Activated CD4-positive, alpha-beta memory T cell treated with anti-CD3 and anti-CD28 coated beads, Interleukin-2, amount 10 ng/mL, durations not matched to agents 7 days and 5 days (primary cell): ENCODE measurements at regions not wholly inside any gene's neighbourhood (a gene's known extent, or its start where the extent isn't known, plus 50 kb on each side); places are given as distances from the start of the nearest gene placed in this dataset.

Experiments
- CTCF ChIA-PET: fragments of 350-600 bp; sonication (Branson Sonifier 250); formaldehyde crosslinking; loops from one replicate; lab custom pipeline; 2021; ENCODE audit warnings: antibody characterized with exemption, inconsistent platforms; lab: Charles Lee
- POLR2A ChIA-PET: fragments of 350-600 bp; sonication (Branson Sonifier 250); formaldehyde crosslinking; loops from one replicate; lab custom pipeline; 2021; ENCODE audit warnings: antibody characterized with exemption; lab: Charles Lee
- DNase-seq: peaks from one replicate; pipeline ENCODE4 v3.0.0-alpha.2; 2020
- H3K27ac Mint-ChIP-seq: one replicate; pipeline ENCODE4 v1.8.0; 2021; ENCODE audit warnings: mild to moderate bottlenecking, mixed read lengths
- H3K27me3 Mint-ChIP-seq: one replicate; pipeline ENCODE4 v1.8.0; 2021; ENCODE audit warnings: mixed read lengths
- H3K36me3 Mint-ChIP-seq: one replicate; pipeline ENCODE4 v1.8.0; 2021; ENCODE audit warnings: low read depth, mixed read lengths
- H3K4me1 Mint-ChIP-seq: one replicate; pipeline ENCODE4 v1.8.0; 2021; ENCODE audit warnings: mixed read lengths
- H3K4me3 Mint-ChIP-seq: one replicate; pipeline ENCODE4 v1.8.0; 2021; ENCODE audit warnings: mild to moderate bottlenecking, mixed read lengths
- H3K9me3 Mint-ChIP-seq: one replicate; pipeline ENCODE4 v1.8.0; 2021; ENCODE audit warnings: mixed read lengths

GRCh38 chr14:27013678-27014077 lies 415.8 kb upstream of the NOVA1 start:
- DNase-seq = no peak
- H3K4me1 Mint-ChIP-seq = no peaks in the 10 kb centered on the region
- H3K36me3 Mint-ChIP-seq = no peaks in the 10 kb centered on the region
- CTCF ChIA-PET = no interaction called here
- peaks cover 13% of the 10 kb centered on the region for H3K9me3 Mint-ChIP-seq
- POLR2A ChIA-PET = no interaction called here
- no peak overlapping the region for H3K27ac Mint-ChIP-seq
- H3K4me3 Mint-ChIP-seq = no peak overlapping the region
- H3K27me3 Mint-ChIP-seq = no peaks in the 10 kb centered on the region

- POLR2A ChIA-PET = no interaction called here
- H3K9me3 Mint-ChIP-seq = peaks cover 6% of the 10 kb centered on the region
Observed at GRCh38 chr14:27015065-27015464, 417.2 kb upstream of the NOVA1 start.

DNA sequence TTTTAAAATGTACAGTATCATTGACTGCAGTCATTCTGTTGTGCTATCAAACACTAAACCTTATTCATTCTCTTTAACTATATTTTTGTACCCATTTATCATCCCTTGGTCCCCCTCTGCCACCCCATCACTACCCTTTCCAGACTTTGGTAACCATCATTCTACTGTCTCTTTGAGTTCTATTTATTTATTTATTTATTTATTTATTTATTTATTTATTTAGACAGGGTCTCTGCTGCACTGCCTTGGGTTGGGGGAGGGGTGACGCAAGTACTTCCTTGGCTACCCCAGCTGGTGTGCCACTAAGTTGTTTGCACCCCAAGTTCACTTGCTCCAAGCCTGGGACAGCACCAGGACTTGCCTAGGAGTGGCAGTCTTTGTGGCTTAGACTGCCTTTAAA lies 427.8 kb upstream of the NOVA1 start:
- no peak overlapping the region for H3K27ac Mint-ChIP-seq
- ChIA-PET CTCF (no interaction called here), POLR2A (no interaction called here)
- no peaks in the 10 kb centered on the region for H3K27me3 Mint-ChIP-seq
- no peak for DNase-seq
- no peaks in the 10 kb centered on the region for H3K36me3 Mint-ChIP-seq
- no peaks in the 10 kb centered on the region for H3K4me1 Mint-ChIP-seq
- peaks cover 2% of the 10 kb centered on the region for H3K9me3 Mint-ChIP-seq
- no peak overlapping the region for H3K4me3 Mint-ChIP-seq

More at GRCh38 chr14:27015065-27015464, 417.2 kb upstream of the NOVA1 start:
- DNase-seq = no peak
- Mint-ChIP-seq H3K27ac (no peak overlapping the region), H3K4me3 (no peak overlapping the region), H3K4me1 (no peaks in the 10 kb centered on the region), H3K36me3 (no peaks in the 10 kb centered on the region), H3K27me3 (no peaks in the 10 kb centered on the region)
- CTCF ChIA-PET = no interaction called here

- H3K36me3 Mint-ChIP-seq = no peaks in the 10 kb centered on the region
- DNase-seq = no peak
- no peaks in the 10 kb centered on the region for H3K4me1 Mint-ChIP-seq
- H3K9me3 Mint-ChIP-seq = peaks cover 2% of the 10 kb centered on the region
- no peak overlapping the region for H3K27ac Mint-ChIP-seq
- no peaks in the 10 kb centered on the region for H3K27me3 Mint-ChIP-seq
- H3K4me3 Mint-ChIP-seq = no peak overlapping the region
- POLR2A ChIA-PET = no interaction called here
- CTCF ChIA-PET = no interaction called here
Observed at GRCh38 chr14:27026097-27026496, 428.3 kb upstream of the NOVA1 start.

- H3K27ac Mint-ChIP-seq = no peak overlapping the region
- ChIA-PET POLR2A (no interaction called here), CTCF (no interaction called here)
- peaks cover 9% of the 10 kb centered on the region for H3K9me3 Mint-ChIP-seq
- H3K4me3 Mint-ChIP-seq = no peak overlapping the region
- H3K36me3 Mint-ChIP-seq = no peaks in the 10 kb centered on the region
- H3K4me1 Mint-ChIP-seq = no peaks in the 10 kb centered on the region
- H3K27me3 Mint-ChIP-seq = no peaks in the 10 kb centered on the region
- DNase-seq = no peak
Observed at GRCh38 chr14:27040552-27040951, 442.7 kb upstream of the NOVA1 start.

- POLR2A ChIA-PET = no interaction called here
- Mint-ChIP-seq H3K4me1 (no peaks in the 10 kb centered on the region), H3K4me3 (no peak overlapping the region), H3K36me3 (no peaks in the 10 kb centered on the region), H3K9me3 (peaks cover 14% of the 10 kb centered on the region), H3K27ac (no peak overlapping the region), H3K27me3 (no peaks in the 10 kb centered on the region)
- CTCF ChIA-PET = no interaction called here
- DNase-seq = no peak
Observed at GRCh38 chr14:27049701-27050100, 451.9 kb upstream of the NOVA1 start.

GRCh38 chr14:27050208-27050607 lies 452.4 kb upstream of the NOVA1 start:
- CTCF ChIA-PET = no interaction called here
- no peak for DNase-seq
- Mint-ChIP-seq H3K27ac (no peak overlapping the region), H3K9me3 (peaks cover 14% of the 10 kb centered on the region), H3K27me3 (no peaks in the 10 kb centered on the region), H3K36me3 (no peaks in the 10 kb centered on the region), H3K4me1 (no peaks in the 10 kb centered on the region), H3K4me3 (no peak overlapping the region)
- POLR2A ChIA-PET = no interaction called here

GRCh38 chr14:27056586-27056985 lies 458.8 kb upstream of the NOVA1 start:
- no peak for DNase-seq
- CTCF ChIA-PET = no interaction called here
- H3K4me1 Mint-ChIP-seq = no peaks in the 10 kb centered on the region
- POLR2A ChIA-PET = no interaction called here
- H3K27ac Mint-ChIP-seq = no peak overlapping the region
- no peaks in the 10 kb centered on the region for H3K36me3 Mint-ChIP-seq
- H3K27me3 Mint-ChIP-seq = no peaks in the 10 kb centered on the region
- H3K9me3 Mint-ChIP-seq = peaks cover 11% of the 10 kb centered on the region
- H3K4me3 Mint-ChIP-seq = no peak overlapping the region

GRCh38 chr14:27061299-27061698 lies 463.5 kb upstream of the NOVA1 start:
- Mint-ChIP-seq H3K27me3 (no peaks in the 10 kb centered on the region), H3K4me3 (no peak overlapping the region), H3K27ac (no peak overlapping the region), H3K36me3 (no peaks in the 10 kb centered on the region), H3K4me1 (no peaks in the 10 kb centered on the region), H3K9me3 (peaks cover 10% of the 10 kb centered on the region)
- ChIA-PET CTCF (no interaction called here), POLR2A (no interaction called here)
- DNase-seq = no peak

- H3K9me3 Mint-ChIP-seq = peaks cover 13% of the 10 kb centered on the region
- H3K36me3 Mint-ChIP-seq = no peaks in the 10 kb centered on the region
- no peaks in the 10 kb centered on the region for H3K27me3 Mint-ChIP-seq
- H3K4me3 Mint-ChIP-seq = no peak overlapping the region
- DNase-seq = no peak
- no peaks in the 10 kb centered on the region for H3K4me1 Mint-ChIP-seq
- ChIA-PET CTCF (no interaction called here), POLR2A (no interaction called here)
- H3K27ac Mint-ChIP-seq = no peak overlapping the region
Observed at GRCh38 chr14:27063959-27064358, 466.1 kb upstream of the NOVA1 start.

- DNase-seq = no peak
- H3K36me3 Mint-ChIP-seq = no peaks in the 10 kb centered on the region
- H3K4me1 Mint-ChIP-seq = no peaks in the 10 kb centered on the region
- peaks cover 21% of the 10 kb centered on the region for H3K9me3 Mint-ChIP-seq
- H3K27ac Mint-ChIP-seq = no peak overlapping the region
- ChIA-PET CTCF (no interaction called here), POLR2A (no interaction called here)
- no peak overlapping the region for H3K4me3 Mint-ChIP-seq
- H3K27me3 Mint-ChIP-seq = no peaks in the 10 kb centered on the region
Observed at GRCh38 chr14:27065886-27066285, 468.1 kb upstream of the NOVA1 start.

- CTCF ChIA-PET = no interaction called here
- Mint-ChIP-seq H3K27ac (no peak overlapping the region), H3K36me3 (no peaks in the 10 kb centered on the region), H3K4me3 (no peak overlapping the region), H3K27me3 (no peaks in the 10 kb centered on the region), H3K9me3 (peaks cover 21% of the 10 kb centered on the region), H3K4me1 (no peaks in the 10 kb centered on the region)
- POLR2A ChIA-PET = no interaction called here
- DNase-seq = no peak
Observed at GRCh38 chr14:27067961-27068360, 470.1 kb upstream of the NOVA1 start.

- H3K4me3 Mint-ChIP-seq = no peak overlapping the region
- peaks cover 14% of the 10 kb centered on the region for H3K9me3 Mint-ChIP-seq
- H3K27ac Mint-ChIP-seq = no peak overlapping the region
Observed at GRCh38 chr14:27072589-27072988, 474.8 kb upstream of the NOVA1 start.

DNA sequence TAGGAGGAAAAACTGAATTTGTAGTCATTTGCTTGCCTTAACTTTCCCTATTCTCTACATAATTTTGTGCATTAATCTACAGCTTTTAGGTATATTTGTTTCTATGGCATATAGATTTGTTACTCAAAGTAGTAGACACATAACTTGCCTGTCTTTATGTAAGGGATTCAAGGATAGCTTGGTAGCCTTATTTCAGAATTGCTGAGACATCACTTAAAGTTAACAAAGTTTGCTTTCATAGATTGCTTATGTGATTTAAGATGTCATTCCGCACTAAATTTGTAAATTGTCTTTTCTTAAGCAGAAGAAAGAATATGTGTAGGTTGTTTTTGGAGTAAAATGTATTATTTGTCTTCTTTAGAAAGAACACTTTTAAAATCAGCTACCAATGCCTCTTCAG lies 477.7 kb upstream of the NOVA1 start:
- no peaks in the 10 kb centered on the region for H3K27me3 Mint-ChIP-seq
- H3K27ac Mint-ChIP-seq = no peak overlapping the region
- ChIA-PET CTCF (no interaction called here), POLR2A (no interaction called here)
- H3K36me3 Mint-ChIP-seq = no peaks in the 10 kb centered on the region
- H3K4me1 Mint-ChIP-seq = no peaks in the 10 kb centered on the region
- no peak overlapping the region for H3K4me3 Mint-ChIP-seq
- DNase-seq = no peak
- peaks cover 10% of the 10 kb centered on the region for H3K9me3 Mint-ChIP-seq

More at GRCh38 chr14:27072589-27072988, 474.8 kb upstream of the NOVA1 start:
- POLR2A ChIA-PET = no interaction called here
- H3K27me3 Mint-ChIP-seq = no peaks in the 10 kb centered on the region
- CTCF ChIA-PET = no interaction called here
- DNase-seq = no peak
- H3K36me3 Mint-ChIP-seq = no peaks in the 10 kb centered on the region
- no peaks in the 10 kb centered on the region for H3K4me1 Mint-ChIP-seq

GRCh38 chr14:27077214-27077613 lies 479.4 kb upstream of the NOVA1 start:
- H3K4me3 Mint-ChIP-seq = no peak overlapping the region
- peaks cover 12% of the 10 kb centered on the region for H3K9me3 Mint-ChIP-seq
- POLR2A ChIA-PET = no interaction called here
- CTCF ChIA-PET = no interaction called here
- H3K4me1 Mint-ChIP-seq = no peaks in the 10 kb centered on the region
- H3K27me3 Mint-ChIP-seq = no peaks in the 10 kb centered on the region
- H3K36me3 Mint-ChIP-seq = no peaks in the 10 kb centered on the region
- DNase-seq = no peak
- no peak overlapping the region for H3K27ac Mint-ChIP-seq
